GM18867 (cell line): ENCODE measurements at regions not wholly inside any gene's neighbourhood (a gene's known extent, or its start where the extent isn't known, plus 50 kb on each side); places are given as distances from the start of the nearest gene placed in this dataset.

Experiments used
- ATAC-seq: cut with Tn5 transposase; IDR thresholded peaks from one replicate; pipeline ENCODE4 v1.9.1; 2021; ENCODE audit warnings: mild to moderate bottlenecking, moderate library complexity; ENCODE audit not compliant: unreplicated experiment

- ATAC-seq = no peak
These were observed 188.3 kb downstream of the SLC24A2 start for GRCh38 chr9:19600538-19600937.

GRCh38 chr9:19598722-19599121 is 189.9 kb downstream of the ACER2 start:
- no peak for ATAC-seq

GRCh38 chr9:19597176-19597575 is 188.4 kb downstream of the ACER2 start:
- no peak for ATAC-seq

- no peak for ATAC-seq
These were observed 186.2 kb downstream of the ACER2 start for GRCh38 chr9:19595003-19595402.

- ATAC-seq = no peak
These were observed 178.9 kb downstream of the ACER2 start for GRCh38 chr9:19587678-19588077.

GRCh38 chr9:19583890-19584289 is 175.1 kb downstream of the ACER2 start:
- ATAC-seq = no peak

GRCh38 chr9:19577411-19577810 is 168.6 kb downstream of the ACER2 start:
- no peak for ATAC-seq

GRCh38 chr9:19568946-19569345 is 160.1 kb downstream of the ACER2 start:
- ATAC-seq = no peak

GRCh38 chr9:19564396-19565061 is 155.7 kb downstream of the ACER2 start:
- ATAC-seq = no peak

- no peak for ATAC-seq
These were observed 146.4 kb downstream of the ACER2 start for GRCh38 chr9:19555214-19555613.

GRCh38 chr9:19554529-19554928 is 145.7 kb downstream of the ACER2 start:
- no peak for ATAC-seq

- ATAC-seq = no peak
These were observed 144.6 kb downstream of the ACER2 start for GRCh38 chr9:19553441-19553840.

GRCh38 chr9:19552282-19553105 is 143.7 kb downstream of the ACER2 start:
- no peak for ATAC-seq

GRCh38 chr9:19551124-19551929 is 142.5 kb downstream of the ACER2 start:
- peak; percentile 75 for ATAC-seq

- ATAC-seq = no peak
These were observed 141.2 kb downstream of the ACER2 start for GRCh38 chr9:19550009-19550408.

- no peak for ATAC-seq
These were observed 124.6 kb downstream of the ACER2 start for GRCh38 chr9:19533373-19533772.

- no peak for ATAC-seq
These were observed 118.9 kb downstream of the ACER2 start for GRCh38 chr9:19527663-19528062.

GRCh38 chr9:19522558-19522957 is 113.7 kb downstream of the ACER2 start:
- ATAC-seq = no peak

- no peak for ATAC-seq
These were observed 112.4 kb downstream of the ACER2 start for GRCh38 chr9:19521205-19521604.

- ATAC-seq = no peak
These were observed 108.6 kb downstream of the ACER2 start for GRCh38 chr9:19517202-19517942.

GRCh38 chr9:19516348-19516747 is 107.5 kb downstream of the ACER2 start:
- no peak for ATAC-seq
